ENCODE measurements at regions not wholly inside any gene's neighbourhood (a gene's known extent, or its start where the extent isn't known, plus 50 kb on each side); places are given as distances from the start of the nearest gene placed in this dataset.

GRCh38 chr10:60677531-60678129 lies 100.6 kb upstream of the CDK1 start:
- peak; percentile 53 for DNase-seq
- in situ Hi-C loops (cut with HindIII; ENCODE audit: low pct_ligation_motif_present, low pct_unique_long_range_greater_than_20kb, low sequenced_read_pairs), result no loop called here

GRCh38 chr10:60675236-60675635 lies 103.0 kb upstream of the CDK1 start:
- in situ Hi-C loops (cut with HindIII; ENCODE audit: low pct_ligation_motif_present, low pct_unique_long_range_greater_than_20kb, low sequenced_read_pairs), result no loop called here
- no peak for DNase-seq

GRCh38 chr10:60669501-60669900 lies 108.8 kb upstream of the CDK1 start:
- no peak for DNase-seq
- in situ Hi-C loops (cut with HindIII; ENCODE audit: low pct_ligation_motif_present, low pct_unique_long_range_greater_than_20kb, low sequenced_read_pairs), result no loop called here

- DNase-seq, result no peak
- in situ Hi-C loops (cut with HindIII; ENCODE audit: low pct_ligation_motif_present, low pct_unique_long_range_greater_than_20kb, low sequenced_read_pairs), result no loop called here
Measured at GRCh38 chr10:60666221-60666620, 112.1 kb upstream of the CDK1 start.

GRCh38 chr10:60664859-60665258 lies 113.4 kb upstream of the CDK1 start:
- in situ Hi-C loops (cut with HindIII; ENCODE audit: low pct_ligation_motif_present, low pct_unique_long_range_greater_than_20kb, low sequenced_read_pairs), result no loop called here
- DNase-seq, result no peak

- DNase-seq, result no peak
- in situ Hi-C loops (cut with HindIII; ENCODE audit: low pct_ligation_motif_present, low pct_unique_long_range_greater_than_20kb, low sequenced_read_pairs), result no loop called here
Measured at GRCh38 chr10:60663850-60664249, 114.4 kb upstream of the CDK1 start.

GRCh38 chr10:60662917-60663614 lies 115.2 kb upstream of the CDK1 start:
- in situ Hi-C loops (cut with HindIII; ENCODE audit: low pct_ligation_motif_present, low pct_unique_long_range_greater_than_20kb, low sequenced_read_pairs), result no loop called here
- DNase-seq, result peak; percentile 38

GRCh38 chr10:60661637-60662036 lies 116.6 kb upstream of the CDK1 start:
- in situ Hi-C loops (cut with HindIII; ENCODE audit: low pct_ligation_motif_present, low pct_unique_long_range_greater_than_20kb, low sequenced_read_pairs), result no loop called here
- DNase-seq, result peak; percentile 88

- in situ Hi-C loops (cut with HindIII; ENCODE audit: low pct_ligation_motif_present, low pct_unique_long_range_greater_than_20kb, low sequenced_read_pairs), result no loop called here
- DNase-seq, result no peak
Measured at GRCh38 chr10:60660625-60661024, 117.7 kb upstream of the CDK1 start.

- DNase-seq, result no peak
- in situ Hi-C loops (cut with HindIII; ENCODE audit: low pct_ligation_motif_present, low pct_unique_long_range_greater_than_20kb, low sequenced_read_pairs), result no loop called here
Measured at GRCh38 chr10:60654813-60655464, 123.3 kb upstream of the CDK1 start.

- in situ Hi-C loops (cut with HindIII; ENCODE audit: low pct_ligation_motif_present, low pct_unique_long_range_greater_than_20kb, low sequenced_read_pairs), result no loop called here
- no peak for DNase-seq
Measured at GRCh38 chr10:60652628-60653027, 125.7 kb upstream of the CDK1 start.

GRCh38 chr10:60650378-60650800 lies 127.9 kb upstream of the CDK1 start:
- in situ Hi-C loops (cut with HindIII; ENCODE audit: low pct_ligation_motif_present, low pct_unique_long_range_greater_than_20kb, low sequenced_read_pairs), result no loop called here
- no peak for DNase-seq

- no peak for DNase-seq
- in situ Hi-C loops (cut with HindIII; ENCODE audit: low pct_ligation_motif_present, low pct_unique_long_range_greater_than_20kb, low sequenced_read_pairs), result loop anchor here (25.0 kb wide), 1 partner anchor 212 kb away; no protein-coding TSS in a partner anchor
Measured at GRCh38 chr10:60649485-60650377, 128.5 kb upstream of the CDK1 start.

- no peak for DNase-seq
- in situ Hi-C loops (cut with HindIII; ENCODE audit: low pct_ligation_motif_present, low pct_unique_long_range_greater_than_20kb, low sequenced_read_pairs), result loop anchor here (25.0 kb wide), 1 partner anchor 211 kb away; no protein-coding TSS in a partner anchor
Measured at GRCh38 chr10:60648761-60649160, 129.5 kb upstream of the CDK1 start.

- peak; percentile 77 for DNase-seq
- in situ Hi-C loops (cut with HindIII; ENCODE audit: low pct_ligation_motif_present, low pct_unique_long_range_greater_than_20kb, low sequenced_read_pairs), result loop anchor here (25.0 kb wide), 1 partner anchor 210 kb away; no protein-coding TSS in a partner anchor
Measured at GRCh38 chr10:60646966-60647796, 131.1 kb upstream of the CDK1 start.

GRCh38 chr10:60645980-60646379 lies 132.3 kb upstream of the CDK1 start:
- no peak for DNase-seq
- in situ Hi-C loops (cut with HindIII; ENCODE audit: low pct_ligation_motif_present, low pct_unique_long_range_greater_than_20kb, low sequenced_read_pairs), result loop anchor here (25.0 kb wide), 1 partner anchor 209 kb away; no protein-coding TSS in a partner anchor

GRCh38 chr10:60644436-60645130 lies 133.7 kb upstream of the CDK1 start:
- no peak for DNase-seq
- in situ Hi-C loops (cut with HindIII; ENCODE audit: low pct_ligation_motif_present, low pct_unique_long_range_greater_than_20kb, low sequenced_read_pairs), result loop anchor here (25.0 kb wide), 1 partner anchor 207 kb away; no protein-coding TSS in a partner anchor
